HepG2 (cell line): ENCODE measurements at regions not wholly inside any gene's neighbourhood (a gene's known extent, or its start where the extent isn't known, plus 50 kb on each side); places are given as distances from the start of the nearest gene placed in this dataset.

ENCODE experiments used
- ATAC-seq: fragments of 200-7000 bp; cut with Tn5 transposase; 3 replicates; pipeline ENCODE4 v1.9.1; 2020; ENCODE audit warnings: mild to moderate bottlenecking, moderate library complexity
- BruUV-seq: library from RNA; stranded (reverse); fragments of 400-500 nt; replicated peaks from 2 replicates; lab custom pipeline; 2021; lab: Mats Ljungman, UMichigan
- CTCF ChIA-PET: fragments of 300-600 bp; formaldehyde crosslinking; extraction: SDS; loops from one replicate; lab custom pipeline; 2021; ENCODE audit warnings: low total read pairs, inconsistent platforms, low intra/inter-chr PET ratio; lab: Yijun Ruan, JAX
- POLR2A ChIA-PET: fragments of 350-600 bp; sonication (Branson Sonifier 250); formaldehyde crosslinking; loops from one replicate; lab custom pipeline; 2020; ENCODE audit warnings: antibody characterized with exemption, inconsistent platforms; lab: Yijun Ruan, JAX
- DNase-seq: peaks from one replicate; pipeline ENCODE4 v3.0.0-alpha.2; 2015; ENCODE audit warnings: low spot score
- FAIRE-seq: peaks from 3 replicates; lab custom pipeline; 2011; peaks lifted over from hg19 to GRCh38; lab: Jason Lieb, UNC
- H2AFZ ChIP-seq: one replicate; pipeline ENCODE4 v1.6.1; 2011; ENCODE audit warnings: low read length, inconsistent platforms
- H3K27ac ChIP-seq: fragments of 300-600 bp; 3 replicates; pipeline ENCODE4 v1.8.0; 2011; ENCODE audit warnings: mixed run types, mild to moderate bottlenecking, mixed read lengths, low read length, inconsistent platforms; ENCODE audit not compliant: insufficient read depth; ENCODE audit errors: extremely low read length
- H3K27me3 ChIP-seq, 2 experiments: fragments of 200-600 bp in 1 of 2; 2 replicates in 1 of 2; 3 replicates in 1 of 2; pipeline versions ENCODE4 v1.6.0 to v1.8.0; 2011; ENCODE audit warnings: low read length in 2 of 2, mild to moderate bottlenecking in 2 of 2, moderate library complexity in 2 of 2, inconsistent platforms in 1 of 2; ENCODE audit not compliant: insufficient read depth in 2 of 2, control insufficient read depth in 1 of 2
- H3K36me3 ChIP-seq, 2 experiments: fragments of 200-600 bp in 1 of 2; replicated peaks in 1 of 2; 2 replicates in 1 of 2; 3 replicates in 1 of 2; pipeline versions ENCODE4 v1.5.1 to v1.8.0; 2011; ENCODE audit warnings: low read length in 2 of 2, inconsistent platforms in 1 of 2; ENCODE audit not compliant: insufficient read depth in 2 of 2, control insufficient read depth in 1 of 2
- H3K4me1 ChIP-seq: 2 replicates; pipeline ENCODE4 v1.5.1; 2012; ENCODE audit warnings: low read length, inconsistent platforms; ENCODE audit not compliant: insufficient read depth
- H3K4me2 ChIP-seq: 2 replicates; pipeline ENCODE4 v1.6.0; 2011; ENCODE audit warnings: low read depth, low read length, inconsistent platforms
- H3K4me3 ChIP-seq, 3 experiments: fragments of 200-600 bp in 1 of 3; sonication (generic), shearing (Covaris generic) in 1 of 3; replicated peaks in 1 of 3; 2 replicates each; pipeline ENCODE4 v1.5.1; 2011 to 2016; ENCODE audit warnings: low read length in 3 of 3, inconsistent platforms in 2 of 3, low read depth in 2 of 3, mild to moderate bottlenecking in 2 of 3, control low read depth in 1 of 3, mixed read lengths in 1 of 3; ENCODE audit not compliant: insufficient read depth in 1 of 3
- H3K79me2 ChIP-seq: one replicate; pipeline ENCODE4 v1.6.1; 2011; ENCODE audit warnings: low read length, inconsistent platforms; ENCODE audit not compliant: insufficient read depth
- H3K9ac ChIP-seq: 2 replicates; pipeline ENCODE4 v1.6.0; 2011; ENCODE audit warnings: mild to moderate bottlenecking, low read depth, low read length, inconsistent platforms; ENCODE audit not compliant: insufficient read depth
- H3K9me3 ChIP-seq: 2 replicates; pipeline ENCODE4 v1.5.1; 2012; ENCODE audit warnings: mild to moderate bottlenecking, low read length
- H4K20me1 ChIP-seq: 2 replicates; pipeline ENCODE4 v1.6.0; 2011; ENCODE audit warnings: inconsistent platforms, mild to moderate bottlenecking, low read length, moderate library complexity; ENCODE audit not compliant: insufficient read depth
- NFIC ChIP-seq: IDR thresholded peaks from 2 replicates; pipeline ENCODE4 v1.6.1; 2012; ENCODE audit warnings: mild to moderate bottlenecking, low read length, inconsistent platforms
- PTBP1 ChIP-seq: fragments of 200-400 bp; formaldehyde crosslinking; IDR thresholded peaks from 2 replicates; pipeline ENCODE4 v1.6.1; 2018; ENCODE audit warnings: low read length, low read depth; ENCODE audit not compliant: poor library complexity, severe bottlenecking
- RCOR2 ChIP-seq: IDR thresholded peaks from 2 replicates; pipeline ENCODE4 v1.6.1; 2016; ENCODE audit warnings: missing biosample characterization, missing genetic modification reagents
- SAFB2 ChIP-seq: sonication (generic); formaldehyde crosslinking; IDR thresholded peaks from 2 replicates; pipeline ENCODE4 v1.5.1; 2020; ENCODE audit warnings: missing genetic modification reagents, low read depth, mild to moderate bottlenecking, borderline replicate concordance
- SMAD3 ChIP-seq: sonication (generic); formaldehyde crosslinking; IDR thresholded peaks from 2 replicates; pipeline ENCODE4 v1.4.0; 2020; ENCODE audit warnings: missing genetic modification reagents
- SNAPC4 ChIP-seq: sonication (generic); formaldehyde crosslinking; IDR thresholded peaks from 2 replicates; pipeline ENCODE4 v1.4.0; 2020; ENCODE audit warnings: mild to moderate bottlenecking, missing genetic modification reagents
- ZBTB7B ChIP-seq: sonication (generic); formaldehyde crosslinking; IDR thresholded peaks from 2 replicates; pipeline ENCODE4 v1.4.0; 2020; ENCODE audit warnings: missing genetic modification reagents
- ZFYVE20 ChIP-seq: sonication (generic); formaldehyde crosslinking; IDR thresholded peaks from 2 replicates; pipeline ENCODE4 v1.8.0; 2023; ENCODE audit warnings: low read depth, mild to moderate bottlenecking, moderate library complexity, missing genetic modification reagents, borderline replicate concordance
- ZNF10 ChIP-seq: sonication (generic); formaldehyde crosslinking; IDR thresholded peaks from 2 replicates; pipeline ENCODE4 v1.4.0; 2020; ENCODE audit warnings: mild to moderate bottlenecking, low read depth, missing genetic modification reagents, borderline replicate concordance
- ZNF225 ChIP-seq: sonication (generic); formaldehyde crosslinking; IDR thresholded peaks from 2 replicates; pipeline ENCODE4 v1.4.0; 2020; ENCODE audit warnings: mild to moderate bottlenecking, missing genetic modification reagents
- ZNF350 ChIP-seq: sonication (generic); formaldehyde crosslinking; IDR thresholded peaks from 2 replicates; pipeline ENCODE4 v1.4.0; 2020; ENCODE audit warnings: mild to moderate bottlenecking, low read depth, missing genetic modification reagents, borderline replicate concordance
- ZNF562 ChIP-seq: sonication (generic); formaldehyde crosslinking; IDR thresholded peaks from 2 replicates; pipeline ENCODE4 v1.8.0; 2022; ENCODE audit warnings: missing genetic modification reagents, borderline replicate concordance
- ZNF619 ChIP-seq: sonication (generic); formaldehyde crosslinking; IDR thresholded peaks from 2 replicates; pipeline ENCODE4 v1.4.0; 2020; ENCODE audit warnings: mild to moderate bottlenecking, missing genetic modification reagents
- ZNF7 ChIP-seq: IDR thresholded peaks from 2 replicates; pipeline ENCODE4 v1.6.1; 2016; ENCODE audit warnings: missing biosample characterization, missing genetic modification reagents
- ZNF773 ChIP-seq: sonication (generic); formaldehyde crosslinking; IDR thresholded peaks from 2 replicates; pipeline ENCODE4 v1.4.0; 2020; ENCODE audit warnings: missing genetic modification reagents, borderline replicate concordance
- ZSCAN5A ChIP-seq: sonication (generic); formaldehyde crosslinking; IDR thresholded peaks from 2 replicates; pipeline ENCODE4 v1.8.0; 2022; ENCODE audit warnings: mild to moderate bottlenecking, missing genetic modification reagents, borderline replicate concordance
- WGBS: methylation state at CpG from one replicate; pipeline ENCODE4 v1.1.6; 2017; ENCODE audit warnings: low lambda C conversion rate; 5-methylcytosine and 5-hydroxymethylcytosine counted together
- in situ Hi-C: cut with HindIII; loops from 2 replicates; pipeline ENCODE4 v1.10.0; 2017; ENCODE audit warnings: low pct_unique_long_range_greater_than_20kb; ENCODE audit not compliant: extremely low pct_ligation_motif_present
- intact Hi-C: fragments of 100-400 bp; cut with micrococcal nuclease; formaldehyde crosslinking; loops from one replicate; pipeline ENCODE4 v1.10.0; 2022; ENCODE audit not compliant: unreplicated experiment

GRCh38 chr9:79116709-79117108, 455.1 kb upstream of the TLE4 start (continued):
- TF ChIP-seq SNAPC4 (no peak), NFIC (no peak), SAFB2 (CRISPR knock-in tag) (no peak), ZNF619 (CRISPR knock-in tag) (no peak), ZNF225 (CRISPR knock-in tag) (no peak), ZNF10 (CRISPR knock-in tag) (no peak), RCOR2 (CRISPR knock-in tag) (no peak), ZBTB7B (CRISPR knock-in tag) (no peak), ZNF350 (no peak)
- TF ChIP-seq, all 625 proteins: peak for 0

- TF ChIP-seq SMAD3 (CRISPR knock-in tag) (no peak), PTBP1 (no peak), ZNF773 (CRISPR knock-in tag) (no peak), ZSCAN5A (no peak), ZFYVE20 (no peak), ZNF562 (CRISPR knock-in tag) (no peak), ZNF7 (no peak)
- no peaks in the 10 kb centered on the region for H4K20me1 ChIP-seq
- ChIA-PET CTCF (no interaction called here), POLR2A (no interaction called here)
- DNase-seq: no peak
- no peak overlapping the region for H3K9ac ChIP-seq
- WGBS: 0% methylated on average over 2 of the region's 2 CpGs
- no peaks in the 10 kb centered on the region for H3K79me2 ChIP-seq
- no peak overlapping the region for H3K4me3 ChIP-seq
- no TSS peak for BruUV-seq
- no peak for ATAC-seq
- H3K4me2 ChIP-seq: no peak overlapping the region
- H3K36me3 ChIP-seq: no peaks in the 10 kb centered on the region
- in situ Hi-C loops: no loop called here
- H3K27ac ChIP-seq: no peak overlapping the region
- no peaks in the 10 kb centered on the region for H3K27me3 ChIP-seq
- no peaks in the 10 kb centered on the region for H3K4me1 ChIP-seq
- no peak overlapping the region for H2AFZ ChIP-seq
- no peaks in the 10 kb centered on the region for H3K9me3 ChIP-seq
- no peak for FAIRE-seq
- intact Hi-C loops: no loop called here
Measured at GRCh38 chr9:79120533-79120932, 451.2 kb upstream of the TLE4 start.
